ENCODE measurements at regions not wholly inside any gene's neighbourhood (a gene's known extent, or its start where the extent isn't known, plus 50 kb on each side); places are given as distances from the start of the nearest gene placed in this dataset.

- H2AFZ ChIP-seq (ENCODE audit: low read length): no peak overlapping the region
- no peaks in the 10 kb centered on the region; a peak in 1 of 4 replicates for H3K4me1 Mint-ChIP-seq
- no peak overlapping the region for H3K18ac ChIP-seq (ENCODE audit: insufficient read length, low read depth, low read length)
- no peak overlapping the region for H4K91ac ChIP-seq (ENCODE audit: insufficient read length, low read depth, low read length)
- no peaks in the 10 kb centered on the region for H3K9me3 ChIP-seq (ENCODE audit: control insufficient read depth, low read depth, low read length)
- H3K9ac ChIP-seq (ENCODE audit: extremely low read depth, insufficient read length, low read length): no peak overlapping the region
- no peaks in the 10 kb centered on the region for H3K27me3 Mint-ChIP-seq (ENCODE audit: low read depth)
- H2BK15ac ChIP-seq (ENCODE audit: low read depth, low read length): no peak overlapping the region
- no peaks in the 10 kb centered on the region for H3K23me2 ChIP-seq (ENCODE audit: insufficient read length, low read depth, low read length, poor library complexity, severe bottlenecking)
- no peaks in the 10 kb centered on the region for H3K79me2 ChIP-seq (ENCODE audit: insufficient read depth, low read length)
- H3K4me2 ChIP-seq (ENCODE audit: insufficient read depth, insufficient read length, low read length): no peak overlapping the region
- no peak overlapping the region for H3K4ac ChIP-seq (ENCODE audit: low read depth, low read length)
- H2BK120ac ChIP-seq (ENCODE audit: low read depth, low read length, poor library complexity, severe bottlenecking): no peak overlapping the region
- no peak overlapping the region for H4K5ac ChIP-seq (ENCODE audit: insufficient read length, low read depth, low read length)
- no peak overlapping the region for H4K8ac ChIP-seq (replicated peaks; ENCODE audit: insufficient read length, low read depth, low read length)
- H3K27me3 ChIP-seq (ENCODE audit: insufficient read depth, low read length): no peaks in the 10 kb centered on the region
- H4K20me1 ChIP-seq (ENCODE audit: control insufficient read depth, insufficient read depth, insufficient read length): no peaks in the 10 kb centered on the region
- no peak for TF ChIP-seq CTCF (conservative IDR thresholded peaks at IDR 0.05)
- H3K56ac ChIP-seq (ENCODE audit: insufficient read length, low read depth, low read length): no peak overlapping the region
- H3K4me3 Mint-ChIP-seq: no peak overlapping the region
- no peak overlapping the region for H3T11ph ChIP-seq (ENCODE audit: low read length)
- no peak overlapping the region for H3K14ac ChIP-seq (ENCODE audit: insufficient read depth, low read length)
- no peaks in the 10 kb centered on the region for H3K4me1 ChIP-seq (ENCODE audit: insufficient read depth, low read length)
- DNase-seq: no peak
- H3K27ac Mint-ChIP-seq: no peak overlapping the region
- no peak overlapping the region for H3K27ac ChIP-seq (ENCODE audit: insufficient read length, low read depth, low read length)
- no peaks in the 10 kb centered on the region for H3K9me3 Mint-ChIP-seq
- H2BK5ac ChIP-seq (ENCODE audit: insufficient read length, low read length): no peak overlapping the region
- H2AK5ac ChIP-seq (ENCODE audit: insufficient read length, low read length): no peak overlapping the region
- no peaks in the 10 kb centered on the region for H3K79me1 ChIP-seq (ENCODE audit: insufficient read depth, low read depth, low read length, poor library complexity, severe bottlenecking)
- no peak overlapping the region for H2BK12ac ChIP-seq (ENCODE audit: insufficient read length, low read depth, low read length)
- H2BK20ac ChIP-seq (ENCODE audit: low read depth, low read length, poor library complexity, severe bottlenecking): no peak overlapping the region
- no peak overlapping the region for H3K23ac ChIP-seq (ENCODE audit: insufficient read length, low read depth, low read length)
- no CpG with 5 or more reads among the region's 2 CpGs for WGBS (ENCODE audit: extremely low coverage, insufficient read length, low lambda C conversion rate)
- no peaks in the 10 kb centered on the region; a peak in 1 of 7 replicates for H3K36me3 Mint-ChIP-seq (ENCODE audit: insufficient read depth in 1 of 3, low read depth in 3 of 3)
Measured at GRCh38 chr13:99037756-99038155, 59.9 kb upstream of the DOCK9 start.
